ENCODE measurements at regions not wholly inside any gene's neighbourhood (a gene's known extent, or its start where the extent isn't known, plus 50 kb on each side); places are given as distances from the start of the nearest gene placed in this dataset.

DNA sequence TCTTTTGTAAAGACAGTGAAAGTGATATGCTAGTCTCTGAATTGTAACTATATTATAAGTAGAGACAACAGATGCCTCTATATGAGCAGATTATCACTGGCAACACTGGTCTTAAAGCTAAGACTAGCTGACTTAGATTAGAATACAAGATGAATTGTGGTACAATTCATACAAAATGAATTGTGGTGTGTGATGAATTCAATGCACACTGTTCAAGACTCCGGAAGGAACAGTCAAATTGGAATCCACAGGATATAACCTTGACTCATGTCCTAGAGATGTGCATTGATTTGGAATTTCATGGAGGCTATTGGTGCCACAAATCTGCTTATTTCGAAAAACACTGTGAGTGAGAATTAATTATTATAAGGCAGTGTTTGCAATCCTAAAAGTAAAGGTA is 701.8 kb downstream of the PCDH7 start:
- Histone ChIP-seq H3K27me3 (ENCODE audit: control insufficient read depth in 2 of 2, insufficient read depth in 2 of 2, low read length in 2 of 2) (no peaks in the 10 kb centered on the region), H3K9me3 (replicated peaks in 1 of 2; ENCODE audit: control insufficient read depth in 1 of 2, insufficient read depth in 1 of 2, low read length in 2 of 2) (no peaks in the 10 kb centered on the region), H4K20me1 (ENCODE audit: insufficient read depth, low read length) (no peaks in the 10 kb centered on the region), H2AFZ (ENCODE audit: insufficient read depth, low read depth, low read length, poor library complexity, severe bottlenecking) (no peak overlapping the region), H3K27ac (ENCODE audit: low read depth in 1 of 2, low read length in 2 of 2) (no peak overlapping the region), H3K79me2 (ENCODE audit: insufficient read depth, low read length) (no peaks in the 10 kb centered on the region), H3K36me3 (replicated peaks in 1 of 2; ENCODE audit: control insufficient read depth in 1 of 2, insufficient read depth in 2 of 2, low read length in 2 of 2) (no peaks in the 10 kb centered on the region), H3K4me2 (replicated peaks; ENCODE audit: extremely low read depth, low read length, poor library complexity, severe bottlenecking) (no peak overlapping the region), H3K4me1 (ENCODE audit: control insufficient read depth in 1 of 2, insufficient read depth in 2 of 2, low read length in 2 of 2) (no peaks in the 10 kb centered on the region), H3K9ac (ENCODE audit: insufficient read depth, low read length, poor library complexity, severe bottlenecking) (no peak overlapping the region), H3K4me3 (replicated peaks in 1 of 3; ENCODE audit: low read depth in 2 of 3, low read length in 3 of 3) (no peak overlapping the region)
- H3K36me3 Mint-ChIP-seq, result no peaks in the 10 kb centered on the region
- H3K4me3 Mint-ChIP-seq, result no peak overlapping the region
- DNase-seq, result no peak
- WGBS (ENCODE audit: insufficient coverage), result no CpG with 5 or more reads among the region's 2 CpGs
- H3K27ac Mint-ChIP-seq, result no peak overlapping the region
- H3K9me3 Mint-ChIP-seq, result no peaks in the 10 kb centered on the region
- peaks cover 0 to 2% (median 0%) of the 10 kb centered on the region in 3 donors for H3K27me3 Mint-ChIP-seq (ENCODE audit: low read depth in 3 of 3)
- intact Hi-C loops (cut with micrococcal nuclease), result no loop called here
- no peaks in the 10 kb centered on the region for H3K4me1 Mint-ChIP-seq
- TF ChIP-seq, protein P1, sequence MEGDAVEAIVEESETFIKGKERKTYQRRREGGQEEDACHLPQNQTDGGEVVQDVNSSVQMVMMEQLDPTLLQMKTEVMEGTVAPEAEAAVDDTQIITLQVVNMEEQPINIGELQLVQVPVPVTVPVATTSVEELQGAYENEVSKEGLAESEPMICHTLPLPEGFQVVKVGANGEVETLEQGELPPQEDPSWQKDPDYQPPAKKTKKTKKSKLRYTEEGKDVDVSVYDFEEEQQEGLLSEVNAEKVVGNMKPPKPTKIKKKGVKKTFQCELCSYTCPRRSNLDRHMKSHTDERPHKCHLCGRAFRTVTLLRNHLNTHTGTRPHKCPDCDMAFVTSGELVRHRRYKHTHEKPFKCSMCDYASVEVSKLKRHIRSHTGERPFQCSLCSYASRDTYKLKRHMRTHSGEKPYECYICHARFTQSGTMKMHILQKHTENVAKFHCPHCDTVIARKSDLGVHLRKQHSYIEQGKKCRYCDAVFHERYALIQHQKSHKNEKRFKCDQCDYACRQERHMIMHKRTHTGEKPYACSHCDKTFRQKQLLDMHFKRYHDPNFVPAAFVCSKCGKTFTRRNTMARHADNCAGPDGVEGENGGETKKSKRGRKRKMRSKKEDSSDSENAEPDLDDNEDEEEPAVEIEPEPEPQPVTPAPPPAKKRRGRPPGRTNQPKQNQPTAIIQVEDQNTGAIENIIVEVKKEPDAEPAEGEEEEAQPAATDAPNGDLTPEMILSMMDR (IDR thresholded peaks at IDR 0.05), result no peak

DNA sequence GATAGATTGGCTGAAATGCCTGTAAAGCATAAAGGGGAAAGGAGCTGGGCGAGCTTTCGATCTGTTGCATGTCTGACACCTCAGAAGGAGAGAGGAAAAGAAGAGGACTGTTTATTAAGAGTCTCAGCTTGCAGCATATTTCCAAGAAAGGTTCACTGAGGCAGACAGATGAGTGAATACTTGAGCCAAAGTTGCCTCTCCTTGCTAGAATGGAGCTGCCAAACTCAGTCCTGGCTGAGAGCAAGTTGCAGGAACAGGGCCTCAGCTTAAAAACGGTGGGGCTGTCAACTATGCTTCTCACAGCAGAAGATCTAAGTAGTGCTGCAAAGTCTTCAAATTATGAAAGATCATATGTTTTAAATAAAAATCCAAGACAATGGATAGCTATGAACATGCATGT is 707.5 kb downstream of the PCDH7 start:
- Mint-ChIP-seq H3K36me3 (no peaks in the 10 kb centered on the region), H3K4me1 (no peaks in the 10 kb centered on the region), H3K9me3 (peaks cover 0 to 3% (median 0%) of the 10 kb centered on the region in 7 donors), H3K27me3 (ENCODE audit: low read depth in 3 of 3) (peaks cover 0 to 2% (median 0%) of the 10 kb centered on the region in 3 donors), H3K27ac (no peak overlapping the region), H3K4me3 (no peak overlapping the region)
- intact Hi-C loops (cut with micrococcal nuclease), result no loop called here
- H3K4me2 ChIP-seq (replicated peaks; ENCODE audit: extremely low read depth, low read length, poor library complexity, severe bottlenecking), result no peak overlapping the region
- no peaks in the 10 kb centered on the region for H3K9me3 ChIP-seq (replicated peaks in 1 of 2; ENCODE audit: control insufficient read depth in 1 of 2, insufficient read depth in 1 of 2, low read length in 2 of 2)
- TF ChIP-seq, protein P1 (IDR thresholded peaks at IDR 0.05), result no peak
- no peaks in the 10 kb centered on the region for H4K20me1 ChIP-seq (ENCODE audit: insufficient read depth, low read length)
- DNase-seq, result no peak
- no peak overlapping the region for H3K27ac ChIP-seq (ENCODE audit: low read depth in 1 of 2, low read length in 2 of 2)
- no peak overlapping the region for H3K9ac ChIP-seq (ENCODE audit: insufficient read depth, low read length, poor library complexity, severe bottlenecking)
- no peaks in the 10 kb centered on the region for H3K27me3 ChIP-seq (ENCODE audit: control insufficient read depth in 2 of 2, insufficient read depth in 2 of 2, low read length in 2 of 2)
- no peaks in the 10 kb centered on the region for H3K79me2 ChIP-seq (ENCODE audit: insufficient read depth, low read length)
- no peak overlapping the region for H3K4me3 ChIP-seq (replicated peaks in 1 of 3; ENCODE audit: low read depth in 2 of 3, low read length in 3 of 3)
- H3K4me1 ChIP-seq (ENCODE audit: control insufficient read depth in 1 of 2, insufficient read depth in 2 of 2, low read length in 2 of 2), result no peaks in the 10 kb centered on the region
- WGBS (ENCODE audit: insufficient coverage), result 95% methylated on average over 2 of the region's 3 CpGs
- H2AFZ ChIP-seq (ENCODE audit: insufficient read depth, low read depth, low read length, poor library complexity, severe bottlenecking), result no peak overlapping the region
- no peaks in the 10 kb centered on the region for H3K36me3 ChIP-seq (replicated peaks in 1 of 2; ENCODE audit: control insufficient read depth in 1 of 2, insufficient read depth in 2 of 2, low read length in 2 of 2)
